Right lobe of liver (tissue), 6 donors: ENCODE measurements at regions not wholly inside any gene's neighbourhood (a gene's known extent, or its start where the extent isn't known, plus 50 kb on each side); places are given as distances from the start of the nearest gene placed in this dataset.

Source experiments
- ATAC-seq, 4 donors: fragments of 200-7000 bp; cut with Tn5 transposase; one replicate each; pipeline ENCODE4 v1.9.1; 2020; ENCODE audit warnings: mild to moderate bottlenecking in 4 of 4, moderate library complexity in 4 of 4
- DNase-seq, 3 donors: peaks; one replicate each; pipeline ENCODE4 v3.0.0-alpha.2; 2020
- H3K27ac ChIP-seq, 3 donors: fragments of 200-600 bp; one replicate each; pipeline ENCODE4 v1.8.0; 2022
- H3K27me3 ChIP-seq, 2 donors: fragments of 200-600 bp; one replicate each; pipeline ENCODE4 v1.8.0; 2022
- H3K36me3 ChIP-seq, 4 donors: fragments of 200-600 bp; sonication (generic) in 1 of 4; one replicate each; pipeline versions ENCODE4 v1.5.1 to v1.8.0; 2017 to 2022; ENCODE audit warnings: control low read depth in 1 of 4
- H3K4me1 ChIP-seq, 4 donors: fragments of 200-600 bp; sonication (generic) in 1 of 4; one replicate each; pipeline versions ENCODE4 v1.5.1 to v1.8.0; 2017 to 2022; ENCODE audit warnings: control low read depth in 1 of 4
- H3K4me3 ChIP-seq, 3 donors: fragments of 200-600 bp; one replicate each; pipeline ENCODE4 v1.8.0; 2022
- H3K9me3 ChIP-seq, 4 donors: fragments of 200-600 bp; sonication (generic) in 1 of 4; one replicate each; pipeline versions ENCODE4 v1.5.1 to v1.8.0; 2017 to 2022; ENCODE audit warnings: control low read depth in 1 of 4
- POLR2A ChIP-seq: fragments of 450-650 bp; IDR thresholded peaks from one replicate; pipeline ENCODE4 v1.6.1; 2017; ENCODE audit warnings: antibody characterized with exemption, mild to moderate bottlenecking
- WGBS: methylation state at CpG from one replicate; pipeline ENCODE4 v1.1.6; 2018; ENCODE audit warnings: low coverage, low lambda C conversion rate; ENCODE audit not compliant: insufficient coverage; ENCODE audit errors: missing lambda C conversion rate; 5-methylcytosine and 5-hydroxymethylcytosine counted together
- intact Hi-C, 2 donors: fragments of 100-400 bp; cut with DNase I; formaldehyde crosslinking; loops; one replicate each; pipeline versions ENCODE4 v1.11.2 to v1.14.1; 2022
- TF ChIP-seq, protein P1 (sequence below), 4 donors: fragments of 200-600 bp in 3 of 4; fragments of 450-650 bp in 1 of 4; IDR thresholded peaks; one replicate each; pipeline versions ENCODE4 v1.5.1 to v1.8.0; 2016 to 2022; ENCODE audit warnings: antibody characterized with exemption in 4 of 4, mild to moderate bottlenecking in 2 of 4
- donor health status: DM: no; HTN: yes; CAD: no.
- donor health status: DM: no; HTN: no; CAD: no.
- donor health status: DM: no; HTN: no; CAD: no.
- donor health status: DM: no; HTN: yes; CAD: no.
- donor health status: DM: no; HTN: yes; CAD: no.

DNA sequence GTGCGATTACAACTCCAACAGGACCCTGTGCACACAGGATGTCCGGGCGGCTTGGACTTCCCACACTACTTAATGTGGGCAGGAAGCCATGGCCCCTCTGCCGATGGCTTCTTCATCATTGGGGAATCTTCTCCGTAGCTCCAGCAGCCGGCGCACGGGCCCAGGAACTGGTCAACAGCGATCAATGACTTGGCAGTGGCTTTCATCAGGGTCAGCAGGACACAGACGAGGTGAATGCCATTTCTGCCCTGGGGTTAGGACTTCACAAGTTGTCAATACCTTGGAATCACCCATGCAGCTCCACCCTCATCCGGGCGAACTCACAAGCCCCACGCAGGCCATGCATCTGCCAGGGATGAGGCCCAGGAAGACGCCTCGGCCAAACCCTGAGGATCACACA, 645.7 kb downstream of the BRD1 start:
- Histone ChIP-seq H3K36me3 (no peaks in the 10 kb centered on the region), H3K4me3 (no peak overlapping the region), H3K27ac (peak overlapping the region in 1 of 3 donors; percentile 10), H3K4me1 (peaks cover 0 to 39% (median 12%) of the 10 kb centered on the region in 4 donors), H3K27me3 (no peaks in the 10 kb centered on the region), H3K9me3 (no peaks in the 10 kb centered on the region)
- intact Hi-C loops: no loop called here
- 63% methylated on average over 4 of the region's 15 CpGs for whole genome bisulfite sequencing
- no peak for TF ChIP-seq POLR2A
- TF ChIP-seq, protein P1, sequence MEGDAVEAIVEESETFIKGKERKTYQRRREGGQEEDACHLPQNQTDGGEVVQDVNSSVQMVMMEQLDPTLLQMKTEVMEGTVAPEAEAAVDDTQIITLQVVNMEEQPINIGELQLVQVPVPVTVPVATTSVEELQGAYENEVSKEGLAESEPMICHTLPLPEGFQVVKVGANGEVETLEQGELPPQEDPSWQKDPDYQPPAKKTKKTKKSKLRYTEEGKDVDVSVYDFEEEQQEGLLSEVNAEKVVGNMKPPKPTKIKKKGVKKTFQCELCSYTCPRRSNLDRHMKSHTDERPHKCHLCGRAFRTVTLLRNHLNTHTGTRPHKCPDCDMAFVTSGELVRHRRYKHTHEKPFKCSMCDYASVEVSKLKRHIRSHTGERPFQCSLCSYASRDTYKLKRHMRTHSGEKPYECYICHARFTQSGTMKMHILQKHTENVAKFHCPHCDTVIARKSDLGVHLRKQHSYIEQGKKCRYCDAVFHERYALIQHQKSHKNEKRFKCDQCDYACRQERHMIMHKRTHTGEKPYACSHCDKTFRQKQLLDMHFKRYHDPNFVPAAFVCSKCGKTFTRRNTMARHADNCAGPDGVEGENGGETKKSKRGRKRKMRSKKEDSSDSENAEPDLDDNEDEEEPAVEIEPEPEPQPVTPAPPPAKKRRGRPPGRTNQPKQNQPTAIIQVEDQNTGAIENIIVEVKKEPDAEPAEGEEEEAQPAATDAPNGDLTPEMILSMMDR (IDR thresholded peaks at IDR 0.05): peak in 2 of 4 donors; percentile 27 to 28
- DNase-seq (peak; percentile 73 to 76 (median 73)), ATAC-seq (peak; percentile 67 to 72 (median 70))

- WGBS: no CpG with 5 or more reads among the region's 13 CpGs
- peak overlapping the region in 2 of 3 donors; percentile 10 to 23 for H3K27ac ChIP-seq
- no peaks in the 10 kb centered on the region for H3K9me3 ChIP-seq
- H3K4me1 ChIP-seq: peaks cover 0 to 39% (median 12%) of the 10 kb centered on the region in 4 donors
- ATAC-seq (peak; percentile 8 to 37 (median 29)), DNase-seq (peak in 1 of 3 donors; percentile 53)
- no peak overlapping the region for H3K4me3 ChIP-seq
- TF ChIP-seq, protein P1 (IDR thresholded peaks at IDR 0.05): no peak
- no peak for TF ChIP-seq POLR2A
- intact Hi-C loops: no loop called here
- no peaks in the 10 kb centered on the region for H3K27me3 ChIP-seq
- H3K36me3 ChIP-seq: no peaks in the 10 kb centered on the region
Observed at GRCh38 chr22:49181431-49181830, 646.2 kb downstream of the BRD1 start.

DNA sequence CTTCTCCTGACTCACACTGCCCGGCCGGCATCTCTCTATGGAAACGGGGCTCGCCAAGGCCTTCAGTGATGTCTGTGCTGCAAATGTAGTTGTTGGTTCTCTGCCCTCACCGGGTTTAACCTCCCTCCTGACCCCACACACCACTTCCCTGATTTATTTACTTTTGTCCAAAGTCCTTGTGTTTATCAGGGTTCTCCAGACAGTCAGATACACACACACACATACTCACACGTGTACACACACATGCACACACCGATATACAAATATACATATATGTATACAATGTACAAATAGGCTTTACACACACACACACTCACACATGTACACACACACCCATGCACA, 647.0 kb downstream of the BRD1 start:
- TF ChIP-seq POLR2A: no peak
- TF ChIP-seq, protein P1 (IDR thresholded peaks at IDR 0.05): no peak
- ATAC-seq (peak; percentile 76 to 88 (median 84)), DNase-seq (peak; percentile 67 to 78 (median 72))
- intact Hi-C loops: no loop called here
- Histone ChIP-seq H3K9me3 (no peaks in the 10 kb centered on the region), H3K4me1 (peaks cover 0 to 39% (median 12%) of the 10 kb centered on the region in 4 donors), H3K27ac (peak overlapping the region in 2 of 3 donors; percentile 23 to 57), H3K27me3 (no peaks in the 10 kb centered on the region), H3K36me3 (no peaks in the 10 kb centered on the region), H3K4me3 (no peak overlapping the region)
- 21% methylated on average over 7 of the region's 7 CpGs for WGBS

DNA sequence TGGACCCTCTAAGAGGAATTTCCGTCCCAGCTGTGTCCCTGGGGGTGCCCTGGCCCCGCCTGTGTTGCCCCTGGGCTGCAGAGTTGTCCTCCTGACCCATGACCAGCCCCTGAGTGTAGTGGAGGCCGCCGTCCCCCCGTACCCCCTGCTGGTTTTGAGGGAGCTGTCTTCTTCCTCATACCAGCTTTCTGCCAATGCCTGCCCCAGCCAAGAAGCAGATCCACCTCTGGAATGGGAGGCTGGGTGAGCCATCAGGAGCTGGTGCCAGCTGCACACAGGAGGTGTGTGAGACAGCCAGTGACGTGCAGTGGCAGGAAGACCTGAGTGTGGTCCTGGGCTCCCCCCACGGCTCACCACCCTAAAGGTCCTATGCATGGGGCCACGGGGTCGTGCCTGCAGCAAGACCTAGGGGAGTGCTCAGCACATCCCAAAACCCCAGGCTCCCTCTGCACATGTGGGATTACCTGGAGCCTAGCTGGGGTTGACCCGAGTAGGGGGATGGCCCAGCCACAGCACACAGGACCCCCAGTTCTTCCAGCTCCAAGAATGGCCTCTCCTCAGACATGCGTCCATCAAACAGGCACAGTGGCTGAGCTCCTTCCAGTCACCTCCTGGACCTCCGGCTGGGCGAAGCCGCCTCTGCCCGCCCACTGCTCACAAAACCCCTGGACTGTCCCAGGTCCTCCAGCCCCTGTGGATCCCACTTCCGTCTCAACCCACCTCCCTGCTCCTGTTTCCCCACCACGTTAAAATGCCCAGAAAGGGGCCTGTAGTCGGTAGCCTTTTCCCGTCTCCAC, 647.6 kb downstream of the BRD1 start:
- peak; percentile 4 to 50 (median 12) for ATAC-seq
- H3K36me3 ChIP-seq: no peaks in the 10 kb centered on the region
- WGBS: 51% methylated on average over 5 of the region's 19 CpGs
- DNase-seq: peak in 2 of 3 donors; percentile 40 to 60
- TF ChIP-seq POLR2A: no peak
- TF ChIP-seq, protein P1 (IDR thresholded peaks at IDR 0.05): no peak
- intact Hi-C loops: no loop called here
- no peaks in the 10 kb centered on the region for H3K27me3 ChIP-seq
- no peak overlapping the region for H3K4me3 ChIP-seq
- peaks cover 0 to 39% (median 12%) of the 10 kb centered on the region in 4 donors for H3K4me1 ChIP-seq
- peak overlapping the region in 2 of 3 donors; percentile 16 to 57 for H3K27ac ChIP-seq
- no peaks in the 10 kb centered on the region for H3K9me3 ChIP-seq
